ENCODE measurements at regions not wholly inside any gene's neighbourhood (a gene's known extent, or its start where the extent isn't known, plus 50 kb on each side); places are given as distances from the start of the nearest gene placed in this dataset.

GRCh38 chr5:3542769-3543168 is 52.9 kb upstream of the IRX1 start:
- TF ChIP-seq, protein P1, sequence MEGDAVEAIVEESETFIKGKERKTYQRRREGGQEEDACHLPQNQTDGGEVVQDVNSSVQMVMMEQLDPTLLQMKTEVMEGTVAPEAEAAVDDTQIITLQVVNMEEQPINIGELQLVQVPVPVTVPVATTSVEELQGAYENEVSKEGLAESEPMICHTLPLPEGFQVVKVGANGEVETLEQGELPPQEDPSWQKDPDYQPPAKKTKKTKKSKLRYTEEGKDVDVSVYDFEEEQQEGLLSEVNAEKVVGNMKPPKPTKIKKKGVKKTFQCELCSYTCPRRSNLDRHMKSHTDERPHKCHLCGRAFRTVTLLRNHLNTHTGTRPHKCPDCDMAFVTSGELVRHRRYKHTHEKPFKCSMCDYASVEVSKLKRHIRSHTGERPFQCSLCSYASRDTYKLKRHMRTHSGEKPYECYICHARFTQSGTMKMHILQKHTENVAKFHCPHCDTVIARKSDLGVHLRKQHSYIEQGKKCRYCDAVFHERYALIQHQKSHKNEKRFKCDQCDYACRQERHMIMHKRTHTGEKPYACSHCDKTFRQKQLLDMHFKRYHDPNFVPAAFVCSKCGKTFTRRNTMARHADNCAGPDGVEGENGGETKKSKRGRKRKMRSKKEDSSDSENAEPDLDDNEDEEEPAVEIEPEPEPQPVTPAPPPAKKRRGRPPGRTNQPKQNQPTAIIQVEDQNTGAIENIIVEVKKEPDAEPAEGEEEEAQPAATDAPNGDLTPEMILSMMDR (conservative IDR thresholded peaks at IDR 0.05; ENCODE audit: low read depth, low read length): no peak
- H3K4me3 ChIP-seq (ENCODE audit: low read depth, low read length): no peak overlapping the region
- no peak for DNase-seq (ENCODE audit: low read depth)

GRCh38 chr5:3542158-3542557 is 53.5 kb upstream of the IRX1 start:
- DNase-seq (ENCODE audit: low read depth): no peak
- TF ChIP-seq, protein P1 (conservative IDR thresholded peaks at IDR 0.05; ENCODE audit: low read depth, low read length): no peak
- H3K4me3 ChIP-seq (ENCODE audit: low read depth, low read length): no peak overlapping the region

- no peak overlapping the region for H3K4me3 ChIP-seq (ENCODE audit: low read depth, low read length)
- DNase-seq (ENCODE audit: low read depth): no peak
- TF ChIP-seq, protein P1 (conservative IDR thresholded peaks at IDR 0.05; ENCODE audit: low read depth, low read length): no peak
These were observed 56.7 kb upstream of the IRX1 start for GRCh38 chr5:3538886-3539285.

DNA sequence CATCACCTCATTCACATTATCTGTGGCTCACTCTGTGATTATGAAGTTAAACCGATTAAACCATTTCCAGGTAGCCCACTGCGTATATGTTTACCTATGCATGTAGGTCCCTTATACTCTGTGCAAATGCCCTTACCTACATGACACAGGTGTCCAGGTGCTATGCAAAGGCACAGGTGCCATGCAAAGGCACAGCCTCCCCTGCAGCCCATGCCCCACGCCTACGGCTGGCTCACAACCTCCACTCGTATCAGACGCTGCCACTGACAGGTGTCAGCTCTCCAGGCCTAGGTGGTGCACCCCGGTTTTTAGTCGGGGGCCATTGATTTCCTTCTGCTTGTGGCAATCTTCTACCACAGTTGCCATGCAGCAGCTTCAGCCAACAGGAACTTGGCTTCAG is 57.7 kb upstream of the IRX1 start:
- no peak overlapping the region for H3K4me3 ChIP-seq (ENCODE audit: low read depth, low read length)
- TF ChIP-seq, protein P1 (conservative IDR thresholded peaks at IDR 0.05; ENCODE audit: low read depth, low read length): no peak
- DNase-seq (ENCODE audit: low read depth): no peak

- no peak for DNase-seq (ENCODE audit: low read depth)
- TF ChIP-seq, protein P1 (conservative IDR thresholded peaks at IDR 0.05; ENCODE audit: low read depth, low read length): no peak
- no peak overlapping the region for H3K4me3 ChIP-seq (ENCODE audit: low read depth, low read length)
These were observed 60.0 kb upstream of the IRX1 start for GRCh38 chr5:3535414-3536211.

- DNase-seq (ENCODE audit: low read depth): no peak
- TF ChIP-seq, protein P1 (conservative IDR thresholded peaks at IDR 0.05; ENCODE audit: low read depth, low read length): no peak
- no peak overlapping the region for H3K4me3 ChIP-seq (ENCODE audit: low read depth, low read length)
These were observed 60.6 kb upstream of the IRX1 start for GRCh38 chr5:3534997-3535396.
